Lung microvascular endothelial cell (primary cell): ENCODE measurements at regions not wholly inside any gene's neighbourhood (a gene's known extent, or its start where the extent isn't known, plus 50 kb on each side); places are given as distances from the start of the nearest gene placed in this dataset.
"Not testable (repeated sequence)": the region's sequence is repeated elsewhere in the genome, so short reads cannot be mapped to it uniquely, and the experiment has no call there.

Source experiments
- DNase-seq, 2 donors: peaks; one replicate each; pipeline versions ENCODE4 v3.0.0 to v3.0.0-alpha.2; 2010; ENCODE audit warnings: low read depth in 2 of 2

DNA sequence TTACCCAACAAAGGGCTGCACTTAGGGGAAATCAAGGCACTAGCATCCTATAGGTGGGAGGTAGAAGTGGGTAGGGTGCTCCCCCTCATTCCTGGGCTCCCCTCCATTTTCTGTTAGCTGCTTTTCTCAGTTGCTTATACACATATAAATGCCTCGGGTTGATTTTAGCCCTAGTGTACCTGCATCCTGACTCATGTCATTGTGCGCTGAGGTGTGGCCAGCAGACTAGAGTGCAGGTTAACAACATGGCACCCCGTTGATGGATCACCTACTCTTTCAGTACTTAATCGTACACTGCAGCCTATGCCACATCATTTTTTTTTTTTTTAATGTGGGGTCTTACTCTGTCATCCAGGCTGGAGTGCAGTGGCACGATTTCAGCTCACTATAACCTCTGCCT is 144.0 kb upstream of the ITGB1 start:
- no peak for DNase-seq

DNA sequence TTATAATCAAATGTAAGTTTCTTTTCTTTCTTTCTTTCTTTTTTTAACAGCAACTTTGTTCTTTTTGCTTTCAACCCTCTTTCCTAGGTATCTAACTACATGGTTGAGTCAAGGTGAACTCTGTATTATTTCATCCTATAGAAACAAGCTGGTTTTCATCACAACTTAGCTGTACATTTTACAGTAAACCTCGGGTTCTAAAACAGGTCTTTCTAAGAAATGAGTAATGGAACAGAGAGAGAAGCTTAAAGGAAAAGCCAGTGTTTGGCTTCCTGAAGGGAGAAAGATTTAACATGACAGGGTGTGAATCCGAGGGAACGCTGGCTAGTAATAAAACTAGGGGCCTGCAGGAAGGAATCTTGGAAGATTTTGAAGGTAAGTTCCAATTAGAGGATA is 143.4 kb upstream of the ITGB1 start:
- DNase-seq: no peak

DNA sequence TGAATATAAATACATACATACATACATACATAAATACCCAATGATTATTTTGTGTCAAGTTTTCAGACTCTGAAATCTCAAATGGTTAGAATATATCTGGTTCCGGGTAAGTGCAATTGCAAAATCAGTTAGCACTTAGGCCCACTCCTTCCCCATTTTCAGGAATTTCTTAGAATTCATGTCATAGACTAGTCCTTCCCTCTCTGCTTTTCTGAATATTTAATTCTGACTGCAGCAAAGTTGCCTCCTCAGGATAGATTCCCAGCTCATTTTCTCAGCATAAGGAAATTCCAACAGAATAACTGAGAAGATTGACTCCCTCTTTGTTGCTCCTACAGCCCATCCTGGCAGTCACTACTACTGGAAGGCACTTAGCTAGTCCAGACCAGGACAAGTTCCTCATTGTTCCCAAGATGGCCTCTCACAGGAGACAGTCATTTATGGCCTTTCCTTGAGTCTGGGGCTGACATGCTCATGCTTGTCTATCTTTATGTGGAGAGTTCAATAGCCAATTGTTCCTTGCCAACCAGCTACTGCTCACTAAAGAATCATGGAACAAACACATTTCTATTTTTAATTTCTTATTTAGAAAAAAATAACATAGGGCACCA is 142.9 kb upstream of the ITGB1 start:
- DNase-seq: no peak

DNA sequence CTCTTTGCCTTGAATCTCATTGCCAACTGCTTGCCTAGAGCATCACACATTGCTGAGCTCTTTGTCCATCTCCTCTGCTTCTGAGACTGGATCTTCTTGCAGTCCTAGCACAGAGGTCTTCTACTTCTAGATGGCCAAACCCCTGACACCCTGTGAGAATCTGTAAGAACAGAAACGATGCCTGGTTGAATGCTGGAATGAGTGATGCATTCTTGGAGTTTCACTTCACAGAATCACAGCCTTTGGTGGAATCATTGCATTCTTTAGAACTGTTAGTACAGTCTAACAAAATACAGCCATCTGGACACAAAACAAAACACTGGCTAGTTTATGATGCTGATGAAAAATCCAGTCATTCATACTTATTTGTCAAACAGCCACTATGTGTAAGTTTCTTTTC is 141.7 kb upstream of the ITGB1 start:
- DNase-seq: no peak

DNA sequence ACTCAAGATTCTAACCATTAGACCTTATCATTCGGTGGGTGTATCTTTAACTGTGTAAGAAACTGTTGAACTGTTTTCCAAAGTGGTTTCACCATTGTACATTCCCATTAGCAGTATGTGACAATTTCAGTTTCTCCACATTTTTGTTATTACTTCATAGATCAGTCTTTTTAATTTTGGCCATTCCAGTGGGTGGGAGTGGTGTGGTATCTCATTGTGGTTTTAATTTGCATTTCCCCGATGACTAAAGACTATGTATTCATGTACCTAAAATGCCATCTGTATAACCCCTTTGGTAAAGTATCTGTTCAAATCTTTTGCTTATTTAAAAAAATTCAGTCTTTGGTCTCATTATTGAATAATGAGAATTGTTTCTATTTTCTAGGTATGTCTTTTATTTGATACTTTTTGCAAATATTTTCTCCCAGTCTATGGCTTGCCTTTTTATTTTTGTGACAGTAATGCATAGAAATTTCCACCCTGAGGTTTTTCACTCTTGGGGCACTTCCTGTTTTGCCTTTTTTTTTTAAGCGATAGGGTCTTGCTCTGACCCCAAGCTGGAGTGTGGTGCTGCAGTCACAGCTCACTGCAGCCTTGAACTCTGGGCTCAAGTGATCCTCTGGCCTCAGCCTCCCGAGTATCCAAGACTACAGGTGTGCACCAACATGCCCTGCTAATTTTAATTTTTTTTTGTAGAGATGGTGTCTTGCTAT is 141.1 kb upstream of the ITGB1 start:
- no peak for DNase-seq

DNA sequence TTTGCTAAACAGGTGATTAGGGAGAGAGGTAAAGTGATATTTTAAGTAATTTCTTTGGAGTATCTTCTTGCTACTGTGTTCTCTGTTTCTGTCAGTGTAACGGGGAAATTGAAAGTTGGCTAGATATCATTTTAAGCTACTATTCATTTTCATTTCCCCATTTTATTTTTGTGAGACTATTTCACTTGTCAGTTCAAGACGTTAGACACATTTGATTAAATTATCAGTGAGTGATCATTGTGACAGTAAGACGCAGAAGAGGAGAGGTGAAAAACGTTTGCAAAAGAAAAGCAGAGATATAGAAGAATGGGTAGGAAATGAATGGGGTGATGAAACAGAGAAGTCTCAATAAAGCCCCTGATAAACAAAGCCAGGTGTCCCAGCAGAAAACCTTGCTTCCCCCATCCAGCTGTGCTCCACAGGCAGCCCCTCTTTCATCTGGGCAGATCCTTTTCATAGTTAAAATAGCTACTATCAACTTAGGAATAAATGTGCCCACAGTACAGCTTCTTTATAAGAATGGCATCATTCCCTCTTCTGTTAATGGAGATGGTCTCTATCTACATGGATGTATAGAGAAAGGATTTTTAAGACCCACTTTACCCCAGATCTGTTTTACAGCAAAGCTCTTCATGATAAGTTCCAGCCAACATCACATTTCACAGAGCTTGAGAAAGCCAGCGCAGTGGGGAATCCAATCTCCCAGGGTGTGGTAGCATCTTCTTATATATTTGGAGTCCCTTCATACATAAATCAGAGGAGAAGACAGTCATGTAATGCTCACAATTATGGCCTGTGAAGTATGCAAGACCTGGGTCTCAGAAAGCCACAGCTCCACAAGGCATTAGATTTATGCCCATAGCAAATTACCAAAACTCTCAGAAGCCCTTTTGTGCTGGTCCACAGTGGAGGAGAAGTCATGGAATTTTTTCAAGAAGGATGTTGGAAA is 138.1 kb upstream of the ITGB1 start:
- DNase-seq: no peak

DNA sequence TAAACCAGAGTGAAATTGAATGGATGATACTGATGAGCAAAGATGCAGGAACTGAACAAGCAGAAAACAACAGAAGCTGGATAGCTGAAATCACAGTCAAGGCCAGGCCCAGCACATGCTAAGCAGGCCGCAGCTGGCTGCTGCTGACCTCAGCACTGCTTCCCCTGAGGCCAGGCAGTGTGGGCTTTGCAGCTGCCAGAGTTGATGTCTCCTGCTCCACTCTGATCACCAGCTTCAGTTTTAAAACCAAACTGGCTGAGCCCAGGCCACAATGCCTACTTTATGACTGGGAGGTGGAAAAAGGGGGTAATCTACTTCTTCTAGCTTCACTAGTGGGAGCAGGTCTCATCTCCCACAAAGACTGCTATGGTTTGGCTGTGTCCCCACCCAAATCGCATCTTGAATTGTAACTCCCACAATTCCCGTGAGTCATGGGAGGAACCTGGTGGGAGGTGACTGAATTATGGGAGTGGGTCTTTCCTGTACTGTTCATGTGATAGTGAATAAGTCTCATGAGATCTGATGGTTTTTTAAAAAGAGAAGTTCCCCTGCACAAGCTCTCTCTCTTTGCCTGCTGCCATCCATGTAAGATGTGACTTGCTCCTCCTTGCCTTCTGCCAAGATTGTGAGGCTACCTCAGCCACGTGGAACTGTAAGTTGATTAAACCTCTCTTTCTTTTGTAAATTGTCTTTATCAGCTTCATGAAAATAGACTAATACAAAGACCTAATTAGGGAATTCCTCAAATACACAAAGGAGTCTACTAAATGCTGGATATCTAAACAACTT is 136.4 kb upstream of the ITGB1 start:
- no peak for DNase-seq

DNA sequence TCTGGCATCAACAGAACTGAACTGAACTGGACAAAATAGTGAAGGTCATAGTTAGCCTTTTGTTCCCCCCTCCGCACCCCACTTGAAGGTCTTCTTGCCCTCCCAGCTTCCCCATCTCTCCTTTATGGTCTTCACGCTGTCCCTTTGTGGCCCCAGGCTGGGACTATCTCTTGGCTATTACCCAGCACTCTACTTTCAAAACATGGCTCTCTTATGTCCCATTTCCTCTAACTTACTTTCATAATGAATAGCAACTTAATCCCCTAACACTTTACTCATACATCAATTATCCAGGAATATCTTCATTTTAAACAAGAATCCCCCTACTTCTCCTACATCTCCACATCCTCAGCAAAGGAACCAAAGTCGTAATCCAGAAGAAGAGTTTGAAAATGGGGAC is 135.3 kb upstream of the ITGB1 start:
- DNase-seq: no peak

DNA sequence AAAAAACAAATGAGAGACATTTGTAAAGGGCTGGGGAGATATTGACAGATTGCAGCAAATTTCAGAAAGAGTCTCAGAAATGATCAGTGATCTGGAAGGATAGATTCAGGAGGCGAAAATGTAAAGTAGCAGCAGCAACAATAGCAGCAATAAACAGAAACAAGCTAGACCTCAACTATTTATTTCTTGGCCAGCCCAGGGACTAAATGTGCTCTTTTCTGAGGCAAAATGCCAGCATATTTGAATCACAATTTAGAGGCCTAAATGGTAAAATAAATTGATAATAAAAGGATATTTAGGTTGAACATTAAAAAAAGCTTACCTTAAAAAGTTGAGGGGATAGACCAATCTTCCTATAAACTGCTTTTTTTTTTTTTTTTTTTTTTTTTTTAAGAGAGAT is 134.6 kb upstream of the ITGB1 start:
- DNase-seq: no peak

DNA sequence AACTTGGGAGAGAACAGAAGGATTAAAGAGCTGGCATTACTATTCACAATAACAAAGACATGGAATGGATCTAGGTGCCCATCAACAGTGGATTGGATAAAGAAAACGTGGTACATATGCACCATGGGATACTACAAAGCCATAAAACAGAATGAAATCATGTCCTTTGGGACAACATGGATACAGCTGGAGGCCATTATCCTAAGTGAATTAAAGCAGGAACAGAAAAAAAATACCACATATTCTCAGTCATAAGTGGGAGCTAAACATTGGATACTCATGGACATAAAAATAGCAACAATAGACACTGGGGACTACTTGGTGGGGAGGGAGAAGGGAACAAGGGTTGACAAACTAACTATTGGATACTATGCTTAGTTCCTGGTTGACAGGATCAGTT is 133.2 kb upstream of the ITGB1 start:
- no peak for DNase-seq

DNA sequence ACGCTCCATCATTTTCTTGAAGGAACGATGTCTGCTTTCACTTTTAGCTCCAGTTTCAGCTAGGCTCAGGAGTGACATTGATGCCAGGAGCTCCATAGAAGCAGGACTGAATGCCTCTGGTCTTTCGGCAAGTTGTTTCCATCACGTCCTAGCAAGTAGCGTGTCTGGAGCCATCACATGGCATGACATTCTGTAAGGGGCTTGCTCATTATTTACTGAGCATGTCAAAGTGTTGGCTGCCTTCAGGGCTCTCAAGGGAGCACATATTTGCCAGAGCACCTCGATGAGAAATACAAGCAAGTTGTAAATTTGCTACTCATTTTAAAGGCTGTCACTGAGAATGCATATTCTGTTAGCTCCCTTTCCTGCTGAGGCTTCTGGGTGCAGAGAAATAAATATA is 131.0 kb upstream of the ITGB1 start:
- no peak for DNase-seq

DNA sequence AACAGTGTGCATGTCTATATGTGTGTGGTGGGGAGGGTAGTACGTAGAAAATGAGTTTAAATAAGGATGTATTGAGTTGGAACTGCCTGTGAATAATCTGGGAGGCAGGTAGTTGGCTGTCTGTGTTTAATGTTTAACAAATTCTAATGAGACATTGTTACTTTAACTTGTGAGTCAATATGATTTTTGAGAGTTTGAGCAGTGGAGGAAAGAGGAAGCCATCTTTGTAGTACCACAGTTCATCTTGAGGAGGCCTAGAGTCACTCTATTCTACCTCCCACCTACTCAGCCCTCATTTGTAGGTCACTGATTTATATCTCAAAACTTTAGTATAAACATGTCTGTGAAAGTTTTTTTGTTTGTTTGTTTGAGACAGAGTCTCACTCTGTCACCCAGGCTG is 129.9 kb upstream of the ITGB1 start:
- no peak for DNase-seq

DNA sequence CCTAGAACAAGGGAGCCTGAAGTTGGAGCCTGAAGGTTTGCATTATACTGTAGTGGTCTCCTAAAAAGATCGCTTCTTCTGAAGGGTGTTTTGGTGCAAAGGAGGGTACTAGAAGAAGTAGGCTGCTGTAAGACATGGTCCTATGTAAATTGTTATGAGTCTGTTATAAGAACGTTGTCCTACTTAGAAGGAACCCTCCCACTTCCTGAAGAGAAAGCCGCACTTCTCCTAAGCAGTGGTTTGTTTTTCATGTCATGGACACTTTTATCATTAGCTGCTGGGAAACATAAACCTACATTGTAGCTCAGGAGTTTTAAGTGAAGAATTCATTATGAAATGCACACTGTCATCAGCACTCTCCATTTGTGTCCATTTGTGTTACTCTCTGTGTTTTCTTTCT is 129.1 kb upstream of the ITGB1 start:
- no peak for DNase-seq

DNA sequence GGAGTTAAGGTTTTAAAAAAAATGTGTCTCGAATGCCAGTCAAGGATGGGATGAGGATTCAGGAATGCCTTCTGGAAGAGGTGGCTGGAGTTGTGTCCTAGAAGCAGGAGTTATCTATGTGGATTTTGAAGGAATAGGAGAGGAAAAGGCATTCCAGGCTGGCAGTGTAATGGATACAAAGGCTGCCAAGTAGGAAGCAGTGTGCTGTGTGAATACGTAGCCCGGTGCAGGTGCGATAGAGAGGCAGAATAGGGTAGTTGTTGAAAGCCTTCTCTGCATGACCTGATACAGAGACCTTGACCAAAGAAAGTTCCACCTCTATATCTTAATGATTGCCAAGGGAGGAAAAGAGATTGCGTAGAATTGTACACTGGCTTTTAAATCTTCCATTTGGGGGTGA is 128.1 kb upstream of the ITGB1 start:
- DNase-seq: no peak

DNA sequence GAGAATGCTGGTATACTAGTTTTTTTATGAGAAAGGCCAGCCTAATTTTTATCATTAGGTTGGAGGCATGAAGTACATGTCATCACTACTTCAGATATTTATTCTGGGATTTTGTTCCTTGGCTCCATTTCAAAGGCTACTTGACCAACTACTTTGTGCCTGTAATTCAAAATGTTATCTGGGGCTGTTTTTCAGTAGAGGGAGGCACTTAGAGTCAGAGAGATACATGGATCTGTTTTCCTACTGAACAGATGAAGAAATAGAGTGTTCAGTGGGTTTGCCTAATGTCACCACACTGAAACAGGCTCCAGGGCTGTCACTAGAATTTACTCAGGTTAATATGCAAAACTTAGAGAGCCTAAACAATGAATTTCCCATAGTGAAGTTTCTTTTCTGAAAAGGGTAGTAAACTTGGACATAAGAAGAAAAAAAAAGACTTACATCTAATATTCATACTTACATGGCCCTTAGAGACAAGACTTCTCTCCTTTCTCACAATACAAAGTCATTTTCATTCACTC is 127.3 kb upstream of the ITGB1 start:
- DNase-seq: no peak

DNA sequence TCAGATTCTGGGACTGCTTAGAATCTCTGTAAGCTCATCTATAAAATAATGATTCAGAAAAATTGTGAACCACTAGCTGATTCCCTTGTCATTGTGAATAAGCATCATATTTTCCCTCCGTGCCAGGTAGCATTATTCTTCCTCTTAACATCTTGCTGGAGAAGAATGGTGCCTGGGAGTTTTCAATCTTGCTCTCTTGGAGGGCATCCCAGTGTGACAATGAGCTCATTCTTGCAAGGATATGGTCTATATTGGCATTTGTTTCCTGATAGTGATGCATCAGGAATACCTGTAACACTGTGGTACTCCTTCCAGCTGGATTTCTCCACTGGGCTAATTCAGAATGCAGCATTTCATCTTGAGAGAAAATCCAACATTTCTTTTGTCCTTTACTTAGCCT is 126.4 kb upstream of the ITGB1 start:
- DNase-seq: no peak

DNA sequence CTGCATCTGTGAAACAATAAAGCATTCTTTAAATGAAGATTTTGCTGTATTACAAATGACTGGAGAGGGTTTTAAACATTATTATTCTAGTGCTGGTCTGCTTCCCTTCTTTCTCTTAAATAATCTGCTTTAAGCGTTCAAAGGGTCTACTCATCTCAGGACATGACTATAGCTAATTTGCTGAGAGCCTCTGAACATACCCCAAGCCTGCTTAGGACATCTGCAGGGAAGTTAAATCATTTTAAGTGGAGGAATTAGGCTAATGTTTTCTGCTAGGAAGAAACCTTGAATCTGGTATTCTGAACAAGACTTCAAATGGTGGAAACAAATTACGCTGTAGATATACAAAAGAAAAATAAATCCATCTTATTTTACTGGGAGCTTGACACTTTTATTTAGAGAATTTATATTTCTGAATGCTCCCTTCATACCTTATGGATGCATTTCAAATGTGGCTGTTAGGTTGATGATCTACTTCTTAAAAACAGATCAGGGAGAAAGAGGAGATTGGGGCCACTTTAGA is 124.4 kb upstream of the ITGB1 start:
- no peak for DNase-seq

DNA sequence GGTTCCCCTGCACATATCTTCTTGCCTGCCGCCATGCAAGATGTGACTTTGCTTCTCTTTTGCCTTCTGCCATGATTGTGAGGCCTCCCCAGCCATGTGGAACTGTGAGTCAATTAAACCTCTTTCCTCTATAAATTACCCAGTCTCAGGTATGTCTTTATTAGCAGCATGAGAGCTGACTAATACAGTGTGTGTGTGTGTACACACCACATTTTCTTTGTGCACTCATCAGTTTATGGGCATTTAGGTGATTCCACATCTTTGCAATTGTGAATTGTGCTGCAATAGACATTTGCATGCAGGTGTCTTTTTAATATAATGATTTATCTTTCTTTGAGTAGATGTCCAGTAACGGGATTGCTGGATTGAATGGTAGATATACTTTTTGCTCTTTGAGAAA is 122.4 kb upstream of the ITGB1 start:
- not testable (repeated sequence) for DNase-seq

DNA sequence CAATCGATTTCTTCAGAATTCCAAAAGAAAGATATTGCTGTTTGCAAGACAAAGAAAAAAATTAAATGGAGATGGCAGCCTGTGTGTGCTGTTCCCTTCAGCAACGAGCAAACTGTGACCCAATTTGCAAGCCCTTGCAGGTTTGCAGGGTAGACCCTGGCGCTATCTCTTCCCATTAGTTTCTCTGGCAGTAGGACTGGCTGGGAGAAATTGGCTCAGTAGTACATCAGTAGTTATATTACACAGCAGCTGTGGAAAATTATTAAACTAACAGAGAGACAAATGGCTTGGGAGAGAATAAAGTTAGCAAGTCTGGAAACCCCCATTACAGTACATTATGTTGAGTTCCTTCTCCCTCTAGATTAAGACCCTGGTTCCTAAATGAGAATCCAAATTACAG is 116.4 kb upstream of the ITGB1 start:
- DNase-seq: no peak

DNA sequence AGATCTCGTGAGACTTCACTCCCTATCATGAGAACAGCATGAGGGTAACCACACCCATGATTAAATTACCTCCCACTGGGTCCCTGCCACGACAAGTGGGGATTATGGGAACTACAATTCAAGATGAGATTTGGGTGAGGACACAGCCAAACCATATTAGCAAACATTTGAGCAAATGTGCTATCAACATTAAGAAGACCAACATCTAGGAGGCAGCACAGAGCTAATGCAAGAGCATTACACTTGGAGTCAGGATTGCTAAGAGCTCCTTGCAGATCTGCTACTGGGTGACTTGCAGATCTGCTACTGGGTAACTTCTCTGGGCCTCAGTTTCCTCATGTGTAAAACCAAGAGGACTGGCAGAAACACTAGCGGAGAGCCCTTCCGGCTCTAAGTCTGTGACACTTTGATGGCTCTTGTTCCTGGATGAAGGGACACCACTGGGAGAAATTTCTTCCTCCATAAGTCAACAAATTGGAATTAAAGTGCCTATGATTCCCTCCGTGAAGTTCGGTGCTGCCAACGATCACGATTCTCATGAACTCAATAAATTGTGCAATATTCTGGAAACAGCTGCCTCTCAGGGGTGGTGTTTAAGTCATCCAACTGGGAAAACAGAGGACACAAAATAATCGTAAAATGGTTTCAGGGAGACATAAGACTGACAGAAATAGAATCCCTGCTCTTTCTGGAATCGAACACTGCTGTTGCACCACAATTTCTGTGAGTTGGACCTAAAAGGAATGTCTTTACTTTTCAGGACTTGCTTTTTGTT is 115.8 kb upstream of the ITGB1 start:
- DNase-seq: no peak

DNA sequence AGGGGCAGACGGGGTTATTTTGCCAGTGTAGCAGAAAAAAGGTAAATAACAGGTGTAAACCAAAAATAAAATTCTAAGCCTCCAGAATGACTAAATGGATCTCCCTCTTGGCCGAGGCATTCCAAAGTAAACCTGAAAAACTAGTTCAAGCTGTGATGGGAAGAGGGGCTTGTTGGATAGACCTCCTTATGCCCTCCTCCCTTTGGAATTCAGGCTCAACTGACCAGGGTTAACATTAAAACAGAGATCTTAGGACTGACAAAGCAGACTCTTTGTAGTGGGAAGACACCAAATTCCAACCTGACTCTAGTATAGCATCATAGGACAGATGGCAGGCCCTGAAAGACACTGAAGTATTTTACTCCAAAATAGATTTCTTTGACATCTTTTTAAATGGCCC is 113.8 kb upstream of the ITGB1 start:
- no peak for DNase-seq
